ENCODE measurements at regions not wholly inside any gene's neighbourhood (a gene's known extent, or its start where the extent isn't known, plus 50 kb on each side); places are given as distances from the start of the nearest gene placed in this dataset.
"Not testable (repeated sequence)": the region's sequence is repeated elsewhere in the genome, so short reads cannot be mapped to it uniquely, and the experiment has no call there.

- no peak for DNase-seq
Measured at GRCh38 chr12:127590868-127591267, 676.1 kb upstream of the TMEM132C start.

DNA sequence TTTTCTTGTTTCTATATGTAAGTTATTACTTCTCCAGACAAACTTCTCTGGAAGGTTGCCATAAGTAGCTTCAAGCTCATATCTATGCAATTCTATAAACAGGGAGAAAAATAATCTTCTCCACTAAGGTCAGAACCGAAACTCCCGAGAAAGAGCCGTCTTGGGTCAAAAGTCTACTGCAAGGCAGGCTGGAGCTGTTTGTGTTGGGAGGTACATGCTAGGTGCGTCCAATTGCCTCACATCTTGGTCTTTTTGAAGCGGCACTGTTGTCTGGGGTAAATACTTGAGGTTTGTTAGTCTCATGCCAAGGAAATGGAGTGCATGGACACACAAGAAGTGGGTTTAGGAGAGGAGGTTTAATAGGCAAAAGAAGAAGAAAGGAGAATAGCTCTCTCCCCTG lies 674.7 kb upstream of the TMEM132C start:
- no peak for DNase-seq

DNA sequence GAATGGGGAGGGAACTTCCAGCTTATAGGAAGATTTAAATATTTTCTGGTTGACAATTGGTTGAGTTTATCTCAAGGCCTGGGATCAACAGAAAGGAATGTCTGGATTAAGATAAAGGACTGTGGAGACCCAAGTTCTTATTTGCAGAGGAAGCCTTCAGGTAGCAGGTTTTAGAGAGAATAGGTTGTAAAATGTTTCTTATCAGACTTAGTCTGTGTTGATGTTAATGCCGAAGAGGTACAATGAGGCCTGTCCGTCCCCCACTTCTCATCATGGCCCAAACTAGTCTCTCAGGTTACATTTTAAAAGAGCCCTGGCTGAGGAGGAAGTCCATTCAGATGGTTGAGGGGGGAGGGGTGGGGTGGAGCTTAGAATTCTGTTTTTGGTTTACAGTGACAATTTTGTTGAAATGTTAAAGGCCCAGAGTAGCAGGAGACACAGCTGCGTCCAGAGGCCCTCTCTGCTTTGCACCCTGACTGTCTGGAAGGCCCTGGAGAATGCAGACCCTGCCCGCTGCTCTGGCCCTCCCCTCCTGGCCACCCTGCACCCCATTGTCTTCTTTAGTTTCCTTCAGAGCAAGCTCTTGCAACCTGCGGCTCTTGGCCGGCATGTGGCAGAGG lies 672.5 kb upstream of the TMEM132C start:
- no peak for DNase-seq

- DNase-seq, result no peak
Measured at GRCh38 chr12:127595506-127595905, 671.5 kb upstream of the TMEM132C start.

- DNase-seq, result no peak
Measured at GRCh38 chr12:127596891-127597290, 670.1 kb upstream of the TMEM132C start.

- DNase-seq, result no peak
Measured at GRCh38 chr12:127599436-127599835, 667.5 kb upstream of the TMEM132C start.

GRCh38 chr12:127600211-127600610 lies 666.8 kb upstream of the TMEM132C start:
- no peak for DNase-seq

DNA sequence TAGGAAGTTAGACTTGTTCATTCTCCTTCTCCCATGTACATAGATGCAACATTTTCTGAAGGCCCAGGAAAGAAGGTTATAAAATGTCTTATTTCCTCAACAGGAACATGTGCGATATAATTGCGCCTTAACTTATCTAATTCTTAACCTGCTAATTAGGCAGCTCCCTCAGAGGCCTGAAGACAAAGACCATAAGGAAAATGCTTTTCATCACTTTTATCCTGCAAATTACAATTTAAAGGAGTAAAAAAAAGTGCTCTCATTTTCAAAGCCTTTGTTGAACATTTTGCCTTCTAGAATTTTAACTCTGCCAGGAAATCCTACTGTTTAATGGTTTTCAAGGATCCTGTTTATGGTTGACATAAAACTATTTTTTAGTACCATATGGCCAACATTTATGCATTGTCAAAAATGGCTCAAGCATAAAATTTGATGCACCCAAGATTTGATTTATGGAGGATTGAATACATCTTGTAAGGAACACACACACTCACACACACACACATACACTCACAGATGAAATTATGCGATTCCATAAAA lies 660.4 kb upstream of the TMEM132C start:
- no peak for DNase-seq

GRCh38 chr12:127607146-127607725 lies 659.7 kb upstream of the TMEM132C start:
- no peak for DNase-seq

- not testable (repeated sequence) for DNase-seq
Measured at GRCh38 chr12:127608359-127608758, 658.6 kb upstream of the TMEM132C start.

DNA sequence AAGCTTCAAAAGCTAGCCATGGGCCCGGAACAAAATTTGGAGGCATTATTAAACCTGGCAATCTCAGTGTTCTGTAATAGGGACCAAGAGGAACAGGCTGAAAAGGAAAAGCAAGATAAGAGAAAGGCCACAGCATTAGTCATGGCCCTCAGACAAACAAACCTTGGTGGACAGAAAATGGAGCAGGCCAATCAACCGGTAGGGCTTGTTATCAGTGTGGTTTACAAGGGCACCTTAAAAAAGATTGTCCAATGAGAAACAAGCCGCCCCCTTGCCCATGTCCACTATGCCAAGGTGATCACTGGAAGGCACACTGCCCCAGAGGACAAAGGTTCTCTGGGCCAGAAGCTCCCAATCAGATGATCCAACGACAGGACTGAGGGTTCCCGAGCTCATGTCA lies 653.9 kb upstream of the TMEM132C start:
- no peak for DNase-seq

GRCh38 chr12:127619869-127620734 lies 646.9 kb upstream of the TMEM132C start:
- no peak for DNase-seq

DNA sequence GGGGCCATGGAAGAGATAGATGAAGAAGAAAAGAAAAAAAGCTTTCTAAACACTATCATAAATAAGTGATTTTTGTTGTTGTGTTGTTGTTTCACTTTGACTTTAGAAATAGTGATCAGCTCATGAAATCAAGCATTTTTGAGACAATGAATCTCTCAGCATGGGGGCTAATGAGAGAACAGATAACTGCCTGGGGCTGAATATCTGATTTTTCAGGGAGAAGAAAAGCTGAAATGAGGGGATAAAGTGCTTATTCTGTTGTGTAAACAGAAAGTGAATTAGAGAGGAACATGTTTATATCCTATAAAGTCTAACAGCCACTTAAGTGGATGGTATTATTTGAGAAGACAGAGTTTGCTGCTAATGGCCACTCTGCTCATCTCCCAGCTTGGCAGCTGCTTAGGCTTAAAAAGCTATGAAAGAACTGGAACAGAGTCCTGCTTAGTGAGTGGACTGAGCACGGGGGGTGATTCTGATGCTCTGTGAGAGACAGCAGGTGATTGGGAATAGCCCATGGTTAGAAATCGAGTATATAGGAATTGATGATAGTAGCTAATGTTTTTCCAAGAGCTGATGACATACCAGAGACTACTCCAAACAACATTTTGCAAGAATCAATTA lies 646.1 kb upstream of the TMEM132C start:
- no peak for DNase-seq

DNA sequence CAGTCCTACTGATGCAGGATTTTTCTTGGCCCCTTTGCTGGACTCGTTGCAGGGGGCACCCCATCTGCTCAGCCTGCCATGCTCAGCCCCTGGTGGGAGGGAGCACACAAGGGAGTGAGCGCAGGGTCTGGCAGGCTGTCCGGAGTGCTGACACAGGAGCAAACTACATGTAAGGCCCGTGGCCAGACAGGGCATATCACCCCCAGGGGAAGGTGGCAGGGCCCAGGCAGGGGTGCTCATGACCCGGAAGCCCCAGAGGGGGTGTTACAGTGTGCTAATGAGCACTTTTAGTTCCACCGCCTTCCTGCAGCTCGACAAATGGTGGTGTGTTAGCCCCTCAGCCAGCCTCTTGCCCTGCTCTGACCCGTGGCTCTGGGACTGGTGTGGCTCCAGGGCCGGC lies 645.6 kb upstream of the TMEM132C start:
- DNase-seq, result no peak

GRCh38 chr12:127623362-127623761 lies 643.6 kb upstream of the TMEM132C start:
- no peak for DNase-seq

DNA sequence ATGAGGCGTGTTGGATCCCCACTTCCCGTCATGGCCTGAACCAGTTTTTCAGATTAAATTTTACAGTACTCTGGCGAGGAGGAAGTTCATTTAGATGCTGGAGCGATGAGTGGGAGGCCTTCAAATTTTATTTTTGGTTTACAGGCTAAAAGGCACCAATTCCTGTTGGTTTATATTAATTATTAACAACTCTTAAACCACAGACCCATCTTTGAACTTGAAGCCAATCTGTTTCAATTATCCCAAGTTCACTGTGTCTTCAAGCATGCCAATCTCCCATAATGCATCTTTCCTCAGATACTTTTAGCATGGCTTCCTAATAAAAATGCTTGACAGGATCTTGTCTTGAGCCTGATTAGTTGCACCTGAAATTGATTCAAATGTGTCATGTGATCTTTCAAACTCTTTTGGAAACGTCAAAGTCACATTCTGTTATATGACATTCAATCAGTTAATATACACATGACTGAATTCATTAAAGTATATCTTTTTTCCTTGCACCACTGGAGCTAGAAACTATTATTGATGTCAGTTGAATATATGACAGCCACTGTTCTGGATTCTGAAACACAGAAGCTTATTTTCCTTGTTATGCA lies 641.7 kb upstream of the TMEM132C start:
- no peak for DNase-seq

DNA sequence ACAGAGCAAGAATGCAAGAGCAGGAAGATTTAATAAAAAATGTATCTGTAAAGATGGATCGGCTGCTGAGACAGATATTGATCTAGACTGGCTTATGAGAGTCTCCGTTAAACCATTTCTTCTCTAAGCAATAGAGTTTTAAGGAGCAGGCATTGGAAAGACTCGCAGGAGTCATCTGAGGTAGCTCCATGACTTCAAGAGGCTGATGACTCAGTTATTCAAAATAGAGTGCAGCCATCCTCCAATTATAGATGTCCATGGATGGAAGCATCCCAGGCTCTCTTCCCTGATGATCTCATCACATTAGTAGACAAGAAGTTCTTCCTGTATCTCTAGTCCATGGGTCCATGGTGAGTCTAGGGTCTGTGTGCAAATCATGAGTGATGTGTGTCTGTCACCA lies 638.3 kb upstream of the TMEM132C start:
- DNase-seq, result no peak

GRCh38 chr12:127629066-127629820 lies 637.7 kb upstream of the TMEM132C start:
- DNase-seq, result no peak

- no peak for DNase-seq
Measured at GRCh38 chr12:127632461-127632860, 634.5 kb upstream of the TMEM132C start.

GRCh38 chr12:127635838-127636237 lies 631.1 kb upstream of the TMEM132C start:
- DNase-seq, result no peak

GRCh38 chr12:127636882-127637281 lies 630.1 kb upstream of the TMEM132C start:
- no peak for DNase-seq

Measured in GF-D8 (cell line).